ENCODE measurements at regions not wholly inside any gene's neighbourhood (a gene's known extent, or its start where the extent isn't known, plus 50 kb on each side); places are given as distances from the start of the nearest gene placed in this dataset.

- TF ChIP-seq, protein P1, sequence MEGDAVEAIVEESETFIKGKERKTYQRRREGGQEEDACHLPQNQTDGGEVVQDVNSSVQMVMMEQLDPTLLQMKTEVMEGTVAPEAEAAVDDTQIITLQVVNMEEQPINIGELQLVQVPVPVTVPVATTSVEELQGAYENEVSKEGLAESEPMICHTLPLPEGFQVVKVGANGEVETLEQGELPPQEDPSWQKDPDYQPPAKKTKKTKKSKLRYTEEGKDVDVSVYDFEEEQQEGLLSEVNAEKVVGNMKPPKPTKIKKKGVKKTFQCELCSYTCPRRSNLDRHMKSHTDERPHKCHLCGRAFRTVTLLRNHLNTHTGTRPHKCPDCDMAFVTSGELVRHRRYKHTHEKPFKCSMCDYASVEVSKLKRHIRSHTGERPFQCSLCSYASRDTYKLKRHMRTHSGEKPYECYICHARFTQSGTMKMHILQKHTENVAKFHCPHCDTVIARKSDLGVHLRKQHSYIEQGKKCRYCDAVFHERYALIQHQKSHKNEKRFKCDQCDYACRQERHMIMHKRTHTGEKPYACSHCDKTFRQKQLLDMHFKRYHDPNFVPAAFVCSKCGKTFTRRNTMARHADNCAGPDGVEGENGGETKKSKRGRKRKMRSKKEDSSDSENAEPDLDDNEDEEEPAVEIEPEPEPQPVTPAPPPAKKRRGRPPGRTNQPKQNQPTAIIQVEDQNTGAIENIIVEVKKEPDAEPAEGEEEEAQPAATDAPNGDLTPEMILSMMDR (IDR thresholded peaks at IDR 0.05; ENCODE audit: low read length), result no peak
- TF ChIP-seq EZH2phosphoT487 (IDR thresholded peaks at IDR 0.05; ENCODE audit: low read length) (no peak), EZH2 (optimal IDR thresholded peaks at IDR 0.05; ENCODE audit: low read depth, low read length) (no peak)
Measured at GRCh38 chr6:139625998-139626975, 251.8 kb upstream of the CITED2 start.
